K562 (cell line): ENCODE measurements at regions not wholly inside any gene's neighbourhood (a gene's known extent, or its start where the extent isn't known, plus 50 kb on each side); places are given as distances from the start of the nearest gene placed in this dataset.

Experiments used
- ATAC-seq: fragments of 200-7000 bp; cut with Tn5 transposase; 3 replicates; pipeline ENCODE4 v1.9.1; 2020; ENCODE audit warnings: moderate library complexity
- BruUV-seq: library from RNA; stranded (reverse); fragments of 400-500 nt; replicated peaks from 2 replicates; lab custom pipeline; 2021; lab: Mats Ljungman, UMichigan
- CTCF ChIA-PET: fragments of 300-600 bp; formaldehyde crosslinking; extraction: SDS; loops from one replicate; lab custom pipeline; 2021; ENCODE audit warnings: low intra/inter-chr PET ratio; lab: Yijun Ruan, JAX
- POLR2A ChIA-PET: fragments of 300-600, 350-650 bp; sonication (Branson Sonifier 250); formaldehyde crosslinking; extraction: SDS; loops from one replicate; lab custom pipeline; 2021; ENCODE audit warnings: antibody characterized with exemption, inconsistent platforms; lab: Yijun Ruan, JAX
- DNase-seq, 4 experiments: peaks; one replicate each; pipeline versions ENCODE4 v3.0.0 to v3.0.0-alpha.2; 2011 to 2018; ENCODE audit warnings: low spot score in 3 of 4, mixed read lengths in 3 of 4; ENCODE audit errors: extremely low read depth in 1 of 4
- FAIRE-seq: peaks from 2 replicates; lab custom pipeline; 2011; peaks lifted over from hg19 to GRCh38; lab: Jason Lieb, UNC
- H2AFZ ChIP-seq: 2 replicates; pipeline ENCODE4 v1.6.0; 2011; ENCODE audit warnings: low read depth, low read length, control low read depth, inconsistent platforms
- H3K27ac ChIP-seq: fragments of 200-600 bp; 3 replicates; pipeline ENCODE4 v1.8.0; 2011; ENCODE audit warnings: low read depth, mild to moderate bottlenecking, control low read depth, inconsistent platforms, low read length, moderate library complexity, mixed read lengths; ENCODE audit errors: extremely low read depth
- H3K27me3 ChIP-seq, 2 experiments: fragments of 300-600 bp in 1 of 2; 2 replicates in 1 of 2; 3 replicates in 1 of 2; pipeline versions ENCODE4 v1.6.0 to v1.8.0; 2011; ENCODE audit warnings: inconsistent platforms in 2 of 2, low read length in 2 of 2, mild to moderate bottlenecking in 1 of 2, mixed read lengths in 1 of 2, moderate library complexity in 1 of 2; ENCODE audit not compliant: control insufficient read depth in 2 of 2, insufficient read depth in 2 of 2
- H3K36me3 ChIP-seq: fragments of 300-600 bp; 3 replicates; pipeline ENCODE4 v1.8.0; 2011; ENCODE audit warnings: mild to moderate bottlenecking, low read length, inconsistent platforms; ENCODE audit not compliant: control insufficient read depth, insufficient read depth
- H3K4me1 ChIP-seq, 2 experiments: fragments of 200-600 bp in 1 of 2; replicated peaks in 1 of 2; 2 replicates in 1 of 2; 3 replicates in 1 of 2; pipeline versions ENCODE4 v1.5.1 to v1.8.0; 2011; ENCODE audit warnings: inconsistent platforms in 2 of 2, low read length in 2 of 2, mild to moderate bottlenecking in 1 of 2, mixed read lengths in 1 of 2, moderate library complexity in 1 of 2; ENCODE audit not compliant: control insufficient read depth in 2 of 2, insufficient read depth in 2 of 2
- H3K4me2 ChIP-seq: 2 replicates; pipeline ENCODE4 v1.6.1; 2011; ENCODE audit warnings: low read length, control low read depth, inconsistent platforms, mixed read lengths; ENCODE audit not compliant: insufficient read depth
- H3K4me3 ChIP-seq: fragments of 200-600 bp; sonication (generic), shearing (Covaris generic); 2 replicates; pipeline ENCODE4 v1.5.1; 2016; ENCODE audit warnings: control low read depth, inconsistent platforms
- H3K79me2 ChIP-seq: fragments of 200-600 bp; 3 replicates; pipeline ENCODE4 v1.8.0; 2011; ENCODE audit warnings: low read length, inconsistent platforms; ENCODE audit not compliant: control insufficient read depth, insufficient read depth
- H3K9ac ChIP-seq, 2 experiments: 2 replicates each; pipeline versions ENCODE4 v1.6.0 to v1.6.1; 2011; ENCODE audit warnings: low read depth in 2 of 2, low read length in 2 of 2, control low read depth in 1 of 2, inconsistent platforms in 1 of 2, mild to moderate bottlenecking in 1 of 2, mixed read lengths in 1 of 2; ENCODE audit not compliant: insufficient read depth in 1 of 2
- H3K9me1 ChIP-seq: one replicate; pipeline ENCODE4 v1.6.0; 2011; ENCODE audit warnings: inconsistent platforms, mild to moderate bottlenecking, low read length, moderate library complexity; ENCODE audit not compliant: control insufficient read depth, insufficient read depth
- H3K9me3 ChIP-seq: replicated peaks from 2 replicates; pipeline ENCODE4 v1.5.1; 2011; ENCODE audit warnings: low read depth, low read length, inconsistent platforms; ENCODE audit not compliant: control insufficient read depth, insufficient read depth
- H4K20me1 ChIP-seq: replicated peaks from 2 replicates; pipeline ENCODE4 v1.6.1; 2011; ENCODE audit warnings: low read length, inconsistent platforms, mixed read lengths; ENCODE audit not compliant: control insufficient read depth, insufficient read depth
- DMBX1 ChIP-seq: fragments of 250-450 bp; sonication (Bioruptor Pico); IDR thresholded peaks from 2 replicates; pipeline ENCODE4 v1.8.0; 2022; ENCODE audit warnings: inconsistent platforms, mild to moderate bottlenecking, moderate library complexity, borderline replicate concordance
- E4F1 ChIP-seq: fragments of 250-450 bp; sonication (Bioruptor Pico); IDR thresholded peaks from 2 replicates; pipeline ENCODE4 v1.5.0; 2021; ENCODE audit warnings: mild to moderate bottlenecking, borderline replicate concordance
- FOXA1 ChIP-seq: fragments of 450-650 bp; IDR thresholded peaks from 2 replicates; pipeline ENCODE4 v1.6.1; 2016; ENCODE audit warnings: mild to moderate bottlenecking, borderline replicate concordance
- HIVEP1 ChIP-seq: fragments of 250-450 bp; sonication (Bioruptor Pico); IDR thresholded peaks from 2 replicates; pipeline ENCODE4 v1.4.0; 2020; ENCODE audit warnings: mild to moderate bottlenecking
- IFI16 ChIP-seq: fragments of 250-450 bp; sonication (Bioruptor Pico); IDR thresholded peaks from 2 replicates; pipeline ENCODE4 v2.1.2; 2022; ENCODE audit warnings: mild to moderate bottlenecking, inconsistent platforms
- MYC ChIP-seq, 2 experiments: fragments of 250-450 bp in 1 of 2; sonication (Bioruptor Pico) in 1 of 2; IDR thresholded peaks; 2 replicates each; pipeline versions ENCODE4 v1.5.1 to v1.6.1; 2012 to 2021; ENCODE audit warnings: low read depth in 2 of 2, borderline replicate concordance in 1 of 2, improper control_type of control experiment in 1 of 2, low read length in 1 of 2, mild to moderate bottlenecking in 1 of 2, moderate library complexity in 1 of 2
- NFRKB ChIP-seq: fragments of 450-650 bp; IDR thresholded peaks from 2 replicates; pipeline ENCODE4 v1.6.1; 2016; ENCODE audit warnings: low read depth
- PCBP2 ChIP-seq: fragments of 200-400 bp; formaldehyde crosslinking; IDR thresholded peaks from 2 replicates; pipeline ENCODE4 v1.6.1; 2018; ENCODE audit warnings: low read length, low read depth, mild to moderate bottlenecking, moderate library complexity; ENCODE audit not compliant: poor library complexity, severe bottlenecking
- PHB ChIP-seq: fragments of 250-450 bp; sonication (Bioruptor Pico); IDR thresholded peaks from 2 replicates; pipeline ENCODE4 v1.5.0; 2021
- POLR2A ChIP-seq: fragments of 450-650 bp; conservative IDR thresholded peaks from 2 replicates; pipeline ENCODE4 v1.6.1; 2016
- POLR2AphosphoS2 ChIP-seq: IDR thresholded peaks from 2 replicates; pipeline ENCODE4 v1.6.1; 2012; ENCODE audit warnings: low read length, improper control_type of control experiment
- RBM14 ChIP-seq: fragments of 200-400 bp; formaldehyde crosslinking; IDR thresholded peaks from 2 replicates; pipeline ENCODE4 v1.6.1; 2018; ENCODE audit warnings: low read depth, mild to moderate bottlenecking, low read length, moderate library complexity, borderline replicate concordance; ENCODE audit not compliant: insufficient read depth
- SIN3A ChIP-seq, 2 experiments: fragments of 150-350 bp in 1 of 2; IDR thresholded peaks; 2 replicates each; pipeline ENCODE4 v1.6.1; 2011 to 2016; ENCODE audit warnings: borderline replicate concordance in 2 of 2, low read depth in 2 of 2, low read length in 2 of 2, mild to moderate bottlenecking in 2 of 2, moderate library complexity in 2 of 2; ENCODE audit not compliant: control insufficient read depth in 1 of 2
- SRF ChIP-seq, 2 experiments: fragments of 250-450, 450-650 bp in 1 of 2; sonication (Bioruptor Pico) in 1 of 2; sonication (generic) in 1 of 2; formaldehyde crosslinking; IDR thresholded peaks; 2 replicates each; pipeline versions ENCODE4 v1.5.0 to v1.5.1; 2020 to 2022; ENCODE audit warnings: mild to moderate bottlenecking in 1 of 2, missing genetic modification reagents in 1 of 2
- U2AF1 ChIP-seq: fragments of 200-400 bp; formaldehyde crosslinking; optimal IDR thresholded peaks from 2 replicates; pipeline ENCODE3; 2017; ENCODE audit warnings: mild to moderate bottlenecking, low read depth, low read length, moderate library complexity
- ZNF184 ChIP-seq: sonication (generic); formaldehyde crosslinking; IDR thresholded peaks from 2 replicates; pipeline ENCODE4 v1.5.0; 2020; ENCODE audit warnings: missing genetic modification reagents
- WGBS: fragments of 100-300 bp; shearing (Covaris generic); methylation state at CpG from one replicate; pipeline ENCODE4 v1.1.6; 2016; ENCODE audit warnings: low coverage, mixed read lengths; ENCODE audit not compliant: insufficient coverage; ENCODE audit errors: missing lambda C conversion rate; 5-methylcytosine and 5-hydroxymethylcytosine counted together
- in situ Hi-C: fragments of 300-500 bp; cut with MboI; formaldehyde crosslinking; loops from 4 replicates; pipeline ENCODE4 v1.15.0; 2018; ENCODE audit warnings: inconsistent platforms, mixed read lengths
- intact Hi-C: fragments of 100-400 bp; cut with micrococcal nuclease; formaldehyde crosslinking; loops from 2 replicates; pipeline ENCODE4 v1.14.2; 2022

GRCh38 chr9:75589497-75589896 lies 301.0 kb upstream of the PCSK5 start:
- TF ChIP-seq ZNF184 (CRISPR knock-in tag): no peak
- CTCF ChIA-PET: no interaction called here

DNA sequence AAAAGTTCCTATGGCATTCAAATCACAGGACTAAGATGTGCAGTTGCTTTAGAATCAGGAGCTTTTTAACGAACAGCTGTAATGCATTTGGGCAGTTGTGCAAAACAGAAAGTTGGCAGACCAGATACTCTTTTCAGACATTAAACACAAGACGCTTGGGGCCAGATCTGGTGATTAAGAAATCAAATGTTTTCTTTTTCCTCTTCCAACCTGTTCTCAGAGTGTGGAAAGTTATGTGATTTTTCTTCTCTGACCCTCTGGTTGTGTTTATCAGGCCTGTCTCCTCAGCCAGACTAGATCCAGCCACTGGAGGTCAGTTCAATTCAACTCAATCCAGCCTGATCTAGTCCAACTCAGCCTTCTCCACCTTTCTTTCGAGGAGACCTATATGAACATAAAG lies 298.5 kb upstream of the PCSK5 start:
- H3K9ac ChIP-seq: no peak overlapping the region
- intact Hi-C loops: no loop called here
- no peak for TF ChIP-seq HIVEP1 (CRISPR knock-in tag)
- no peak for TF ChIP-seq MYC (IDR thresholded peaks at IDR 0.05; ENCODE audit: low read depth, low read length)
- TF ChIP-seq MYC (CRISPR knock-in tag; IDR thresholded peaks at IDR 0.05; ENCODE audit: borderline replicate concordance, low read depth): no peak
- no peak for TF ChIP-seq RBM14
- no peak for TF ChIP-seq E4F1 (CRISPR knock-in tag)
- no peak for TF ChIP-seq PCBP2
- TF ChIP-seq NFRKB: no peak
- TF ChIP-seq PHB: no peak
- no peak for TF ChIP-seq DMBX1 (CRISPR knock-in tag)
- no peak for TF ChIP-seq SRF (CRISPR knock-in tag; IDR thresholded peaks at IDR 0.05)
- no peak for TF ChIP-seq FOXA1
- no peak for TF ChIP-seq SIN3A (IDR thresholded peaks at IDR 0.05; ENCODE audit: borderline replicate concordance in 2 of 2, control insufficient read depth in 1 of 2, low read depth in 2 of 2, low read length in 2 of 2)
- no peak for TF ChIP-seq POLR2AphosphoS2
- no peak for TF ChIP-seq IFI16 (CRISPR knock-in tag)
- TF ChIP-seq U2AF1: no peak
- no peak for TF ChIP-seq POLR2A
- TF ChIP-seq, all 486 proteins: peak for 0
- H3K27me3 ChIP-seq: no peaks in the 10 kb centered on the region
- no peaks in the 10 kb centered on the region for H4K20me1 ChIP-seq
- H3K4me2 ChIP-seq: no peak overlapping the region
- H3K9me1 ChIP-seq: no peaks in the 10 kb centered on the region
- DNase-seq (no peak), FAIRE-seq (no peak), ATAC-seq (no peak)
- no peaks in the 10 kb centered on the region for H3K4me1 ChIP-seq
- no peak overlapping the region for H2AFZ ChIP-seq
- H3K36me3 ChIP-seq: no peaks in the 10 kb centered on the region
- no peak overlapping the region for H3K27ac ChIP-seq
- no peak overlapping the region for H3K4me3 ChIP-seq
- no peaks in the 10 kb centered on the region for H3K79me2 ChIP-seq
- no peaks in the 10 kb centered on the region for H3K9me3 ChIP-seq
- in situ Hi-C loops: no loop called here
- WGBS: 0% methylated on average over 3 of the region's 3 CpGs
- BruUV-seq: no TSS peak
- ChIA-PET POLR2A (no interaction called here), CTCF (no interaction called here)

More at GRCh38 chr9:75589497-75589896, 301.0 kb upstream of the PCSK5 start:
- H3K4me2 ChIP-seq: no peak overlapping the region
- H3K27me3 ChIP-seq: no peaks in the 10 kb centered on the region
- intact Hi-C loops: no loop called here
- H3K27ac ChIP-seq: no peak overlapping the region
- no peaks in the 10 kb centered on the region for H4K20me1 ChIP-seq
- H3K9me1 ChIP-seq: no peaks in the 10 kb centered on the region
- ATAC-seq (no peak), DNase-seq (no peak), FAIRE-seq (no peak)
- H3K4me3 ChIP-seq: no peak overlapping the region
- H3K79me2 ChIP-seq: no peaks in the 10 kb centered on the region
- no peak overlapping the region for H3K9ac ChIP-seq
- no peaks in the 10 kb centered on the region for H3K36me3 ChIP-seq
- WGBS: 0% methylated on average over 2 of the region's 2 CpGs
- in situ Hi-C loops: no loop called here
- POLR2A ChIA-PET: no interaction called here
- no peak overlapping the region for H2AFZ ChIP-seq
- H3K9me3 ChIP-seq: no peaks in the 10 kb centered on the region
- H3K4me1 ChIP-seq: no peaks in the 10 kb centered on the region
- BruUV-seq: no TSS peak
